ENCODE measurements at regions not wholly inside any gene's neighbourhood (a gene's known extent, or its start where the extent isn't known, plus 50 kb on each side); places are given as distances from the start of the nearest gene placed in this dataset.
A peak's percentile ranks its signal among the peaks of the same experiment; 100 is the strongest.
"Not testable (repeated sequence)": the region's sequence is repeated elsewhere in the genome, so short reads cannot be mapped to it uniquely, and the experiment has no call there.

DNA sequence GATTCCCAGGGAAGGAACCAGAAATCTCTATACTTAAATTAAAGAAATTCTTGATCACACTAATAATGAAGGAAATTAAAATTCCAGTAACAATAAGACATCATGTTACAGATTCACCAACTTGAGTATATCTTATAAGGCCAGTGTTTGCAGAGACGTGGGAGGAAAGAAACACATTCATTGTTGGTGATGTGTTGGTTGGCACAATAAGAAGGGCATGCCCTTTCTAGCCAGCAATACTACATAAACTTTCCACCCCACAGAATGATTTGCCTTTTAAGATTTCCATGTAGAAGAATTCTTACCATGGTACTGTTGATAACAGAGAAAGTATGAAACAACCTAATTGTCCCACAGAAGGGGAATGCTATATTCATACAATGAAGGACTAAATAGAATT is 581.5 kb downstream of the STIM2 start:
- no peaks in the 10 kb centered on the region for H3K36me3 ChIP-seq (ENCODE audit: control insufficient read depth in 3 of 3, insufficient read depth in 2 of 3, low read depth in 1 of 3, low read length in 3 of 3)
- no peak overlapping the region for H3K4me3 ChIP-seq (ENCODE audit: low read depth in 1 of 3, low read length in 3 of 3)
- no peak overlapping the region for H3K27ac ChIP-seq (ENCODE audit: low read depth in 1 of 3, low read length in 2 of 3)
- H3K9me3 ChIP-seq (ENCODE audit: control insufficient read depth in 2 of 2, insufficient read depth in 1 of 2, low read depth in 1 of 2, low read length in 1 of 2) = no peaks in the 10 kb centered on the region
- no peaks in the 10 kb centered on the region for H3K4me1 ChIP-seq (ENCODE audit: control insufficient read depth in 3 of 3, insufficient read depth in 2 of 3, low read depth in 1 of 3, low read length in 2 of 3)
- H3K27me3 ChIP-seq (ENCODE audit: control insufficient read depth in 3 of 3, insufficient read depth in 3 of 3, low read length in 3 of 3) = no peaks in the 10 kb centered on the region
- FAIRE-seq (no peak), DNase-seq (no peak)
- WGBS, 3 donors = 60 to 68% (median 64%) methylated on average over 1 of the region's 1 CpG

DNA sequence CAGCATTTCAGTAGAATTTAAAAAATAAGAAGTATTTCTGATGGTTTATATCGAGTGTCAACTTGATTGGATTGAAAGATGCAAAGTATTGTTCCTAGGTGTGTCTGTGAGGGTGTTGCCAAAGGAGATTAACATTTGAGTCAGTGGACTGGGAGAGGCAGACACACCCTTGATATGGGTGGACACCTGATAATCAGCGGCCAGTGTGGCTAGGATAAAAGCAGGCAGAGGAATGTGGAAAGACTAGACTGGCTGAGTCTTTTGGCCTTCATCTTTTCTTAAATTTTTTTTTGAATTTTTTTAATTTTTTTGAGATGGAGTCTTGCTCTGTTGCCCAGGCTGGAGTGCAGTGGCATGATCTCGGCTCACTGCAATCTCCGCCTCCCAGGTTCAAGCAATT is 582.0 kb downstream of the STIM2 start:
- WGBS, 3 donors = 63 to 81% (median 69%) methylated on average over 4 of the region's 4 CpGs
- not testable (repeated sequence) for H3K27me3 ChIP-seq (ENCODE audit: control insufficient read depth in 3 of 3, insufficient read depth in 3 of 3, low read length in 3 of 3); H3K27ac ChIP-seq (ENCODE audit: low read depth in 1 of 3, low read length in 2 of 3); H3K4me3 ChIP-seq (ENCODE audit: low read depth in 1 of 3, low read length in 3 of 3); H3K36me3 ChIP-seq (ENCODE audit: control insufficient read depth in 3 of 3, insufficient read depth in 2 of 3, low read depth in 1 of 3, low read length in 3 of 3); H3K9me3 ChIP-seq (ENCODE audit: control insufficient read depth in 2 of 2, insufficient read depth in 1 of 2, low read depth in 1 of 2, low read length in 1 of 2); H3K4me1 ChIP-seq (ENCODE audit: control insufficient read depth in 3 of 3, insufficient read depth in 2 of 3, low read depth in 1 of 3, low read length in 2 of 3); FAIRE-seq
- peak in 1 of 2 donors; percentile 25 for DNase-seq

DNA sequence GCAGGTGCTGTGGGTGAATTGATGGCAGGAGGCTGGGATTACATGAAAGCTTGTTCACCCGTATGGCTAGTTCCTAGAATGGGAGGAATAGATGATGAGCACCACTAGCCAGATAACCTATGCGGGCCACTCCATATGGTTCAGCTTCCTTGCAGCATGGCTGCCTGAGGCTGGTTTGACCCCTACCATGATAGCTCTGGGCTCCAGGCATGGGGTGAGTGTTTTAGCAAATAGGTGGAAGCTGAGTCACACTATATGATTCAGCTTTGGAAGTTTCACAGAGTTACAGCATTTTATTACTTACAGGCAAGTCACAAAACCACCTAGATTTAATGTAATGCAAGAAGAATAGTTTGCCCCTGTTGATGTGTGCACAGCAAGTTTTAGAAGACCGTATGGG is 603.2 kb downstream of the STIM2 start:
- no peaks in the 10 kb centered on the region for H3K4me1 ChIP-seq (ENCODE audit: control insufficient read depth in 3 of 3, insufficient read depth in 2 of 3, low read depth in 1 of 3, low read length in 2 of 3)
- H3K9me3 ChIP-seq (ENCODE audit: control insufficient read depth in 2 of 2, insufficient read depth in 1 of 2, low read depth in 1 of 2, low read length in 1 of 2) = peaks cover 0 to 3% of the 10 kb centered on the region in 2 donors
- FAIRE-seq (no peak), DNase-seq (no peak)
- 89 to 94% (median 92%) methylated on average over 3 of the region's 3 CpGs for WGBS, 3 donors
- H3K4me3 ChIP-seq (ENCODE audit: low read depth in 1 of 3, low read length in 3 of 3) = no peak overlapping the region
- no peaks in the 10 kb centered on the region for H3K27me3 ChIP-seq (ENCODE audit: control insufficient read depth in 3 of 3, insufficient read depth in 3 of 3, low read length in 3 of 3)
- no peaks in the 10 kb centered on the region for H3K36me3 ChIP-seq (ENCODE audit: control insufficient read depth in 3 of 3, insufficient read depth in 2 of 3, low read depth in 1 of 3, low read length in 3 of 3)
- no peak overlapping the region for H3K27ac ChIP-seq (ENCODE audit: low read depth in 1 of 3, low read length in 2 of 3)

DNA sequence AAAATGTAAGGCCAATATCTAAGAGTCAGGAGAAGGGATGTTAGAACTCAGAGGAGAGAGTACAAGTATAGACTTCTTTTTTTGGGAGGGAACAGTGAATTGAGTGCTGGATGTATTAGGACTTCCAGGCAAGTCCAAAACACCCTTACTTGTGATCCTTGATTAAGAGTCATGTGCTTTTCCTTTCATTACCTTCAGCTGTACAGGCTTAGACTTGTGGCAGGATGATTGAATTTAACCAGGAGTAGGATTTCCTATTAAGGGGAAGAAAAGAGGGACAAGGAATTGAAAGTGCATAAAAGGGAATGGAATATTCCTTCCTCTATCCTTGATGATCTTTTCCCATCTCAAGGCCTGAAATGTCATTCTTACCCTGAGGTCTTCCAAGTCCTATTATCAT is 606.7 kb downstream of the STIM2 start:
- DNase-seq (no peak), FAIRE-seq (no peak)
- H3K4me3 ChIP-seq (ENCODE audit: low read depth in 1 of 3, low read length in 3 of 3) = no peak overlapping the region
- H3K27ac ChIP-seq (ENCODE audit: low read depth in 1 of 3, low read length in 2 of 3) = no peak overlapping the region
- H3K4me1 ChIP-seq (ENCODE audit: control insufficient read depth in 3 of 3, insufficient read depth in 2 of 3, low read depth in 1 of 3, low read length in 2 of 3) = no peaks in the 10 kb centered on the region
- H3K9me3 ChIP-seq (ENCODE audit: control insufficient read depth in 2 of 2, insufficient read depth in 1 of 2, low read depth in 1 of 2, low read length in 1 of 2) = no peaks in the 10 kb centered on the region
- no peaks in the 10 kb centered on the region for H3K36me3 ChIP-seq (ENCODE audit: control insufficient read depth in 3 of 3, insufficient read depth in 2 of 3, low read depth in 1 of 3, low read length in 3 of 3)
- H3K27me3 ChIP-seq (ENCODE audit: control insufficient read depth in 3 of 3, insufficient read depth in 3 of 3, low read length in 3 of 3) = no peaks in the 10 kb centered on the region

GRCh38 chr4:27472364-27472763 is 611.7 kb downstream of the STIM2 start:
- H3K27me3 ChIP-seq (ENCODE audit: control insufficient read depth in 3 of 3, insufficient read depth in 3 of 3, low read length in 3 of 3) = no peaks in the 10 kb centered on the region
- WGBS, 3 donors = 83 to 91% (median 88%) methylated on average over 1 of the region's 1 CpG
- FAIRE-seq (no peak), DNase-seq (no peak)
- H3K36me3 ChIP-seq (ENCODE audit: control insufficient read depth in 3 of 3, insufficient read depth in 2 of 3, low read depth in 1 of 3, low read length in 3 of 3) = no peaks in the 10 kb centered on the region
- no peaks in the 10 kb centered on the region for H3K4me1 ChIP-seq (ENCODE audit: control insufficient read depth in 3 of 3, insufficient read depth in 2 of 3, low read depth in 1 of 3, low read length in 2 of 3)
- H3K9me3 ChIP-seq (ENCODE audit: control insufficient read depth in 2 of 2, insufficient read depth in 1 of 2, low read depth in 1 of 2, low read length in 1 of 2) = no peaks in the 10 kb centered on the region
- H3K4me3 ChIP-seq (ENCODE audit: low read depth in 1 of 3, low read length in 3 of 3) = no peak overlapping the region
- no peak overlapping the region for H3K27ac ChIP-seq (ENCODE audit: low read depth in 1 of 3, low read length in 2 of 3)

DNA sequence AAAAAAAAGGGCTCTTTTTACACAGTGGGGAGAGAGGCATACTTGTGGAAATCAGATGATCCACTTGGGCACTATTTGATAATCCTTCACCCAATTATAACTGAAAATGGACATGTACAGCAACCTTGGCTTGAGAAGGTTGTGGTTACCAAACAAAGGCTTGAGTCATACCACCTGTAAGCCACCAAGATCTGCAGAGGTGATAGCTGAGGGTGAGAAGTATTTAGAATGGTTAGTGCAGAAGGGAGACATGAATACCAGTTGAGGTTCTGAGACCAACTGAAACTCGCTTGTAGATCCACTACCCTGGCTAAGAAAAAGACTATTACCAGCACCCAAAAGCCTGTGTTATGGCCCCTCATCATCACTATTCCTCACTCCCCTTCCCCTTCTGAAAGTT is 614.0 kb downstream of the STIM2 start:
- 57 to 94% (median 81%) methylated on average over 1 of the region's 1 CpG for WGBS, 3 donors
- Histone ChIP-seq H3K27ac (ENCODE audit: low read depth in 1 of 3, low read length in 2 of 3) (no peak overlapping the region), H3K36me3 (ENCODE audit: control insufficient read depth in 3 of 3, insufficient read depth in 2 of 3, low read depth in 1 of 3, low read length in 3 of 3) (no peaks in the 10 kb centered on the region), H3K4me3 (ENCODE audit: low read depth in 1 of 3, low read length in 3 of 3) (no peak overlapping the region), H3K9me3 (ENCODE audit: control insufficient read depth in 2 of 2, insufficient read depth in 1 of 2, low read depth in 1 of 2, low read length in 1 of 2) (no peaks in the 10 kb centered on the region), H3K27me3 (ENCODE audit: control insufficient read depth in 3 of 3, insufficient read depth in 3 of 3, low read length in 3 of 3) (no peaks in the 10 kb centered on the region), H3K4me1 (ENCODE audit: control insufficient read depth in 3 of 3, insufficient read depth in 2 of 3, low read depth in 1 of 3, low read length in 2 of 3) (no peaks in the 10 kb centered on the region)
- FAIRE-seq (no peak), DNase-seq (no peak)

DNA sequence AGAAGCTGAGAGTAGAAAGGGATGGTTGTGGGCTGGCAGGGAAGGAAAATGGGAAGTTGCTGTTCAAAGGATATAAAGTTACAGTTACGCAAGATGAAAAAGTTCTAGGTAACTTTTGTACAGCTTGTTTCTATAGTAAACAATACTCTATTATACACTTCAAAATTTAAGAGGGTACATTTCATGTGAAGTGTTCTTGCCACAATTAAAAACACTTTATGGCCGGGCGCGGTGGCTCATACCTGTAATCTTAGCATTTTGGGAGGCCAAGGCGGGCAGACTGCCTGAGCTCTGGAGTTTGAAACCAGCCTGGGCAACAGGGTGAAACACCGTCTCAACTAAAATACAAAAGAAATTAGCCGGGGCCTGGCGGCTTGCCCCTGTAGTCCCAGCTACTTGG is 623.6 kb downstream of the STIM2 start:
- no peaks in the 10 kb centered on the region for H3K9me3 ChIP-seq (ENCODE audit: control insufficient read depth in 2 of 2, insufficient read depth in 1 of 2, low read depth in 1 of 2, low read length in 1 of 2)
- H3K27ac ChIP-seq (ENCODE audit: low read depth in 1 of 3, low read length in 2 of 3) = no peak overlapping the region
- WGBS, 3 donors = 86 to 93% (median 93%) methylated on average over 8 of the region's 8 CpGs
- H3K4me1 ChIP-seq (ENCODE audit: control insufficient read depth in 3 of 3, insufficient read depth in 2 of 3, low read depth in 1 of 3, low read length in 2 of 3) = no peaks in the 10 kb centered on the region
- no peaks in the 10 kb centered on the region for H3K27me3 ChIP-seq (ENCODE audit: control insufficient read depth in 3 of 3, insufficient read depth in 3 of 3, low read length in 3 of 3)
- no peak for DNase-seq
- no peak for FAIRE-seq
- H3K36me3 ChIP-seq (ENCODE audit: control insufficient read depth in 3 of 3, insufficient read depth in 2 of 3, low read depth in 1 of 3, low read length in 3 of 3) = no peaks in the 10 kb centered on the region
- no peak overlapping the region for H3K4me3 ChIP-seq (ENCODE audit: low read depth in 1 of 3, low read length in 3 of 3)

DNA sequence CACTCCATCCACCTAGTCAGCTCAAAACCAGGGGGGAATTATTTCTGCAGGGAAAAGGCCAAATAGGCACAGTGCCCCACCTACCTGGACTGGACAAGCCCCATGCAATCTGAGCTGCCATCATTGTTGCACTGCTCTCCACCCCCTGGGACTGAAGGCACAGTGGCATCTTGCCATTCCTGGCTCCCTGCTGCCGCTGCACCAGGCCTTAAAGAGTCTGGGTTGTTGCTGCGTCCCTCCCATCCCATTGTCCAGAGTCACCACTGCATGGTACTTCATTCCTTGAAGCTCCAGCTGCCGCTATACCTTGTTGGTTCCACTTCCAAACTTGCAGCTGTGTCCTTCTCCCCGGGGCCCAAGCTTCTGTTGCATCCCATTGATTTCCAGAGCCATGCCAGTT is 629.7 kb downstream of the STIM2 start:
- FAIRE-seq = no peak

DNA sequence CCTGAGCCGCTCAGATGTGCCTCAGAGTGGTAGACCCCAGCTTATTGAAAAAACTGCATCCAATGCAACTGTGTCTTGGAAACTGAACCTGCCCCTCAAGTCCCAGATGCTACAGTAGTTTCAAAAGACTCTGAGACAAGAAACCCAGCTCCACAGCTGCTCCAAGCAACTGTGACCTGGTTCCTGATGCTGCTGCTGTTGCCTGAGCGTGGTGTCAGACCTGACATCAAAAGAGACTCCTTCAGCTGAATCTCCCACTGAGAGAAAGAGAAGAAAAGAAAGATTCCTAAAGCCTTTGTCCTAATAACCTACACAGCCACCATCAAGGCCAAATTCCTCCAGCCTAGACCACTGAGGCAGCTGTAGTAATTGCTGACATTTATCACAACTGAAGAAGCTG is 630.1 kb downstream of the STIM2 start:
- Histone ChIP-seq H3K9me3 (ENCODE audit: control insufficient read depth in 2 of 2, insufficient read depth in 1 of 2, low read depth in 1 of 2, low read length in 1 of 2) (no peaks in the 10 kb centered on the region), H3K27ac (ENCODE audit: low read depth in 1 of 3, low read length in 2 of 3) (no peak overlapping the region), H3K4me1 (ENCODE audit: control insufficient read depth in 3 of 3, insufficient read depth in 2 of 3, low read depth in 1 of 3, low read length in 2 of 3) (no peaks in the 10 kb centered on the region), H3K27me3 (ENCODE audit: control insufficient read depth in 3 of 3, insufficient read depth in 3 of 3, low read length in 3 of 3) (no peaks in the 10 kb centered on the region), H3K4me3 (ENCODE audit: low read depth in 1 of 3, low read length in 3 of 3) (no peak overlapping the region), H3K36me3 (ENCODE audit: control insufficient read depth in 3 of 3, insufficient read depth in 2 of 3, low read depth in 1 of 3, low read length in 3 of 3) (no peaks in the 10 kb centered on the region)
- FAIRE-seq (no peak), DNase-seq (no peak)
- 75 to 84% (median 82%) methylated on average over 2 of the region's 2 CpGs for WGBS, 3 donors

More for the DNA sequence above, 629.7 kb downstream of the STIM2 start:
- Histone ChIP-seq H3K36me3 (ENCODE audit: control insufficient read depth in 3 of 3, insufficient read depth in 2 of 3, low read depth in 1 of 3, low read length in 3 of 3) (no peaks in the 10 kb centered on the region), H3K4me3 (ENCODE audit: low read depth in 1 of 3, low read length in 3 of 3) (no peak overlapping the region), H3K9me3 (ENCODE audit: control insufficient read depth in 2 of 2, insufficient read depth in 1 of 2, low read depth in 1 of 2, low read length in 1 of 2) (no peaks in the 10 kb centered on the region), H3K4me1 (ENCODE audit: control insufficient read depth in 3 of 3, insufficient read depth in 2 of 3, low read depth in 1 of 3, low read length in 2 of 3) (no peaks in the 10 kb centered on the region), H3K27ac (ENCODE audit: low read depth in 1 of 3, low read length in 2 of 3) (no peak overlapping the region), H3K27me3 (ENCODE audit: control insufficient read depth in 3 of 3, insufficient read depth in 3 of 3, low read length in 3 of 3) (no peaks in the 10 kb centered on the region)
- no peak for DNase-seq
- WGBS, 3 donors = 73 to 86% (median 84%) methylated on average over 4 of the region's 4 CpGs
